Astrocyte of the cerebellum (primary cell): ENCODE measurements at regions not wholly inside any gene's neighbourhood (a gene's known extent, or its start where the extent isn't known, plus 50 kb on each side); places are given as distances from the start of the nearest gene placed in this dataset.

Experiments used
- DNase-seq: peaks from one replicate; pipeline ENCODE4 v3.0.0-alpha.2; 2011; ENCODE audit warnings: low read depth
- H3K4me3 ChIP-seq: 2 replicates; pipeline ENCODE4 v1.5.1; 2011; ENCODE audit warnings: mild to moderate bottlenecking, low read depth, low read length, moderate library complexity
- CTCF ChIP-seq: IDR thresholded peaks from 2 replicates; pipeline ENCODE4 v1.5.1; 2012; ENCODE audit warnings: low read length, low read depth, moderate library complexity, mild to moderate bottlenecking; ENCODE audit errors: missing control alignments
- in situ Hi-C: cut with HindIII; loops from 2 replicates; pipeline ENCODE4 v1.10.0; 2017; ENCODE audit warnings: low sequenced_read_pairs

- no peak overlapping the region for H3K4me3 ChIP-seq
- in situ Hi-C loops = no loop called here
- no peak for TF ChIP-seq CTCF
- no peak for DNase-seq
Observed at GRCh38 chr2:204365811-204366210, 179.5 kb upstream of the PARD3B start.

GRCh38 chr2:204367466-204367865 is 177.8 kb upstream of the PARD3B start:
- no peak for TF ChIP-seq CTCF
- H3K4me3 ChIP-seq = no peak overlapping the region
- in situ Hi-C loops = no loop called here
- DNase-seq = no peak

GRCh38 chr2:204370172-204370718 is 175.0 kb upstream of the PARD3B start:
- in situ Hi-C loops = loop anchor here (10.0 kb wide), 1 partner anchor 65 kb away; no protein-coding TSS in a partner anchor
- no peak overlapping the region for H3K4me3 ChIP-seq
- no peak for DNase-seq
- TF ChIP-seq CTCF = no peak

GRCh38 chr2:204373942-204374341 is 171.3 kb upstream of the PARD3B start:
- H3K4me3 ChIP-seq = no peak overlapping the region
- no peak for TF ChIP-seq CTCF
- DNase-seq = no peak
- in situ Hi-C loops = loop anchor here (10.0 kb wide), 1 partner anchor 61 kb away; no protein-coding TSS in a partner anchor

GRCh38 chr2:204380141-204380881 is 165.0 kb upstream of the PARD3B start:
- no peak overlapping the region for H3K4me3 ChIP-seq
- in situ Hi-C loops = no loop called here
- DNase-seq = no peak
- TF ChIP-seq CTCF = no peak

GRCh38 chr2:204386668-204387067 is 158.6 kb upstream of the PARD3B start:
- DNase-seq = no peak
- no peak for TF ChIP-seq CTCF
- no peak overlapping the region for H3K4me3 ChIP-seq
- in situ Hi-C loops = no loop called here
